ENCODE measurements at regions not wholly inside any gene's neighbourhood (a gene's known extent, or its start where the extent isn't known, plus 50 kb on each side); places are given as distances from the start of the nearest gene placed in this dataset.

GRCh38 chr16:79665970-79666369, 65.4 kb upstream of the MAF start:
- intact Hi-C loops (cut with micrococcal nuclease): no loop called here
- POLR2A ChIA-PET: no interaction called here
- Mint-ChIP-seq H3K27ac (no peak overlapping the region), H3K27me3 (peaks cover 5% of the 10 kb centered on the region), H3K36me3 (ENCODE audit: low read depth) (no peaks in the 10 kb centered on the region), H3K4me1 (ENCODE audit: low read depth) (no peaks in the 10 kb centered on the region), H3K4me3 (no peak overlapping the region), H3K9me3 (peaks cover 4% of the 10 kb centered on the region)
- DNase-seq: no peak
- TF ChIP-seq CTCF (IDR thresholded peaks at IDR 0.05): no peak
- CTCF ChIA-PET: no interaction called here
- no peak for ATAC-seq

GRCh38 chr16:79664407-79664806, 63.9 kb upstream of the MAF start:
- DNase-seq: no peak
- peaks cover 5% of the 10 kb centered on the region for H3K27me3 Mint-ChIP-seq
- no peak for TF ChIP-seq CTCF (IDR thresholded peaks at IDR 0.05)
- no peak overlapping the region for H3K4me3 Mint-ChIP-seq
- ChIA-PET POLR2A (no interaction called here), CTCF (no interaction called here)
- H3K9me3 Mint-ChIP-seq: peaks cover 1% of the 10 kb centered on the region
- H3K36me3 Mint-ChIP-seq (ENCODE audit: low read depth): no peaks in the 10 kb centered on the region
- no peak overlapping the region for H3K27ac Mint-ChIP-seq
- intact Hi-C loops (cut with micrococcal nuclease): no loop called here
- no peak for ATAC-seq
- no peaks in the 10 kb centered on the region for H3K4me1 Mint-ChIP-seq (ENCODE audit: low read depth)

DNA sequence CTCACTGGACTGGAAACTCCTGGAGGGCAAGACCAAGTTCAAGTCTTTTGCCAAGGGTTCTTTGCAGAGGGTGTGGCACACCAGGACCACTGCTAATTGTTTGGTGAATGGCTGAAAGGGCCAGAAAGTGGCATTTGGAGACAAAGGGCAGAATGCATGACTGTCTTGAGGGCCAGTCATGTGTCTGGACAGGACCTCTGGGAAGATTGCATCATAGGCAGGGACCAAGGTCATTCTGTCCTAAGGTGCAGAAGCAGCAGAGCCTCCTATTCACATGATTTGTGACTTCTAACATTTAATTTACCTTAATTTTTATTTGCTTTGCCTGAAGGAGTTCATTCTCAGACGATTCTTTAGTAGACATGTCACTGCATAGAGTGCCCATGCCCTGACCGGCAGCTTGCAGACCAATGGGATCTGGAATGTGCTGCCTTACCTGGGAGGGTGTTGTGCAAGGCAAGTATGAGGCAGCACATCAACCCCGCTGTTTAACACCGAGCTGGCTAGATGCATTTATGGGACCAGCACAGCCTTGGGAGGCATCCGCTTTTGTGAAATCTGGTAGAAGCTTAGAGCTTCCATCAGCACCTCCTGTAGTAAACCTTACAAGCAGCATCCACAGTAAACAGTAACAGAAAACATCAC, 62.3 kb upstream of the MAF start:
- Mint-ChIP-seq H3K27ac (no peak overlapping the region), H3K4me1 (ENCODE audit: low read depth) (no peaks in the 10 kb centered on the region), H3K36me3 (ENCODE audit: low read depth) (no peaks in the 10 kb centered on the region), H3K27me3 (peaks cover 5% of the 10 kb centered on the region), H3K4me3 (no peak overlapping the region), H3K9me3 (no peaks in the 10 kb centered on the region)
- intact Hi-C loops (cut with micrococcal nuclease): no loop called here
- no peak for TF ChIP-seq CTCF (IDR thresholded peaks at IDR 0.05)
- POLR2A ChIA-PET: no interaction called here
- CTCF ChIA-PET: no interaction called here
- ATAC-seq: no peak
- no peak for DNase-seq

- ChIA-PET POLR2A (no interaction called here), CTCF (no interaction called here)
- Mint-ChIP-seq H3K4me1 (ENCODE audit: low read depth) (no peaks in the 10 kb centered on the region), H3K4me3 (no peak overlapping the region), H3K27ac (no peak overlapping the region), H3K27me3 (peaks cover 5% of the 10 kb centered on the region), H3K9me3 (no peaks in the 10 kb centered on the region), H3K36me3 (ENCODE audit: low read depth) (no peaks in the 10 kb centered on the region)
- no peak for ATAC-seq
- intact Hi-C loops (cut with micrococcal nuclease): no loop called here
- no peak for TF ChIP-seq CTCF (IDR thresholded peaks at IDR 0.05)
- no peak for DNase-seq
Observed at GRCh38 chr16:79662122-79662521, 61.6 kb upstream of the MAF start.

GRCh38 chr16:79661578-79661977, 61.0 kb upstream of the MAF start:
- Mint-ChIP-seq H3K27ac (no peak overlapping the region), H3K4me1 (ENCODE audit: low read depth) (no peaks in the 10 kb centered on the region), H3K9me3 (no peaks in the 10 kb centered on the region), H3K36me3 (ENCODE audit: low read depth) (no peaks in the 10 kb centered on the region), H3K27me3 (peaks cover 5% of the 10 kb centered on the region), H3K4me3 (no peak overlapping the region)
- TF ChIP-seq CTCF (IDR thresholded peaks at IDR 0.05): no peak
- ChIA-PET POLR2A (no interaction called here), CTCF (no interaction called here)
- DNase-seq: no peak
- no peak for ATAC-seq
- intact Hi-C loops (cut with micrococcal nuclease): no loop called here
